NCI-H1417 (cell line): ENCODE measurements at regions not wholly inside any gene's neighbourhood (a gene's known extent, or its start where the extent isn't known, plus 50 kb on each side); places are given as distances from the start of the nearest gene placed in this dataset.
"Not testable (repeated sequence)": the region's sequence is repeated elsewhere in the genome, so short reads cannot be mapped to it uniquely, and the experiment has no call there.

ENCODE experiments used
- DNase-seq, 3 experiments: peaks; one replicate each; lab custom pipeline; 2025; lab: John Stamatoyannopoulos, UW

GRCh38 chr6:90885137-90885536 lies 298.3 kb upstream of the MAP3K7 start:
- DNase-seq = not testable (repeated sequence)

DNA sequence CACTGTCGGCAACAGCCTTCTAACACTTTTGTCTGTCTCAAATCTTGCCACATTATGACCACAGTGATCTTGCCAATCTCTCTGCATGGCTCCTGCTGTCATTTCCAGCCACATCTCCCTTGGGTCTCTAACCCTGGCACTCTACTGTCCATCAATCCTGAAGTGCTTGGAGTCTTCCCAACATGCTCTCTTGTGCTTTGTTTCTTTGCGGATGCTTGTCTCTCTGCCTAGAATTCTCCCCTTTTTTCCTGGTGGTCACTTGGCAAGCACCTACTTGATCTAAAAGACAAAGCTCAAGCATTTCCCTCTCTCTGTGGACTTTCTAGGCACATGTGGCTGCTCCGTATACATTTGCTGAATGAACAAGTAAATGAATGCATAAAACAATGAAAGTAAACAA lies 290.7 kb upstream of the MAP3K7 start:
- DNase-seq = no peak

- no peak for DNase-seq
Measured at GRCh38 chr6:90874931-90875330, 288.1 kb upstream of the MAP3K7 start.

GRCh38 chr6:90872981-90873380 lies 286.1 kb upstream of the MAP3K7 start:
- DNase-seq = no peak

GRCh38 chr6:90870561-90870960 lies 283.7 kb upstream of the MAP3K7 start:
- no peak for DNase-seq

- no peak for DNase-seq
Measured at GRCh38 chr6:90868656-90869055, 281.8 kb upstream of the MAP3K7 start.

GRCh38 chr6:90868256-90868655 lies 281.4 kb upstream of the MAP3K7 start:
- no peak for DNase-seq

DNA sequence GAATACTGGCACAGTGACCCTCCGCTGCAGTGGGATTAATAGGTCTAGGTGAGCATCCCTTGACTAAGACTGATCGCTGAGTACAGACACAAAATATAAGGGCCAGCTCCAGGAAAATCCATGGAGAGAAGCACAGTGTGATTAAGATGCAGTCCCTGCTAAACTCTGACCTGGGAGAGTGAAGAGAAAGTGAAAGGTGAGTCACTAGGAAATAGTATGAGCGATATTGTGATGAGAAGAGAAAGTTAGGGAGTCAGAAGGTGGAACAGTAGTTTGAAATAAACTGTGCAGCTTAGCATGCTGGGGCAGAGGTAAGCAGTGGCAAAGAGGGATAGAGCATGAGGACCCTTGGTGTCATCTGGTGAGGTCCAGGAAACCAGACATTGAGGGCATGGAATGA lies 278.6 kb upstream of the MAP3K7 start:
- no peak for DNase-seq

DNA sequence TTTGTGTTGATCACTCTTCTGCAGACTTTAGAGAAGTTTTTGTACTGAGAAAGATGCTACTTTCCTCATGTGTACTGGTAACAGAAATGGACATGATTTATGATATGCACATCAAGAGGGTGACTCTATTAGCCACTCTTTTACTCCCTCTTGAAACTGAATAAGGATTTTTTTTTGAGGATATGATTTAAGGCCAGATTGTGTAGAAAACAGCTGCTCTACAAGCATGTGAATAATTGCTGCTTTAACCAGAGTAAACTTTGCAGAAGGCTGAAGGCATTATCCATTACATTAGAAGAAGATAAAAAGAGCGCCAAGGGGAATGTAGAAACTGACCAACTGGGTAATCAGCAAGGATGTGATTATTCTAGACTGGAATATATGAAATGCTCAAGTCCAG lies 276.2 kb upstream of the MAP3K7 start:
- no peak for DNase-seq

DNA sequence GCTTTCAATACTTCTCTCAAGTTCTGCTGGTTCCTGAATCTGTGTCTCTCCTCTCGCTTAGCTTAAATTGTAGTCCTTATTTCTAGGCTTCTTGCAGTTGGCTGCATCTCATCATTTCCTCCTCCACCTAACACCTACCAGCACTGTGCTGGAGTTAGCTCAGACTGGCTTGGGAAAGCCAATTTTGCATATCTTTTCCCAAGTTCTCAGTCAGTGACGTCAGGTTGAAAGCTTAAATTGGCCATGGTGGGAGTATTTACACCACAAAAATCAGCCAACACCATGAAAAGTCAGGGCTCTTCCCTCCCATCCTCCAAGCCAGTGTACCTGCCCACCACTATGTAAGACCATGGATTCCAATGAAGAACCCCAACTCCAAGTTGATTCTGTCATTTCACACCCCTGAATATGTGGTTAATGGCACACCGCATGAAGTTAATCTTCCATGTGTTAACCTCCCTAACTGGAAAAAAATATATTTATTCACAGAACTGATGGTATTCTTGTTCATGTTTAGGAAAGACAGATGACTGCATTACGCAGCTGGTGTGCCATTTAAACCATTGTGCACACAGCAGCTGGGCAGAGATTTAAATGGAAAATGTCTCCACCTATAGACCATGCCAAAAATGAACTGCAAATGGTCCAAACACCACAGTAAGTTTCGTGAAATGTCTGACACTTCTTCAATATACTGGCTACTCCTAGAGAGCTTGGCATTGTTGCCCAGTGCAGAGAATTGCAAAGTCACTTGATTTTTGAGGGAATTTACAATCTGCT lies 274.1 kb upstream of the MAP3K7 start:
- DNase-seq = peak in 2 of 3 experiments; percentile 1 to 36

DNA sequence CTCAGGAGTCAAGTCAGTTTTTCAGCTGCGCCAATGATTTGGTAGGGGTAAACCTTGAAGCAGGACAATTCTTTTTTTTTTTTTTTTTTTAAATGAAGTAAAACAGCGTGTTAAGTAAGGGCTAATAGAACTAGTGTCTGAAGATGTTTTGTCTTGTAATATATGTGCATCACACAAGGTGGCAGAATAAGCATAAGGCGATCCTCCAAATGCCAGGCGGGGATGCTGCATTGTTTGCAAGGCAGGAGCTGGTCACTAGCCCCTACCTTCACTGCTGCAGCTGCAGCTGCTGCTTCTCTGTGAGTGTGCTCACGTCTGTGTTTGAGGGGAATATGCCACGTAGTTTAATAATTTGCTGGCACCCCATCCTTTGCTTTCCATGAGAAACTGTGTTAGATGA lies 272.7 kb upstream of the MAP3K7 start:
- peak in 1 of 3 experiments; percentile 44 for DNase-seq

GRCh38 chr6:90859056-90859455 lies 272.2 kb upstream of the MAP3K7 start:
- DNase-seq = no peak

- DNase-seq = no peak
Measured at GRCh38 chr6:90849686-90850085, 262.8 kb upstream of the MAP3K7 start.

GRCh38 chr6:90846824-90847223 lies 260.0 kb upstream of the MAP3K7 start:
- peak in 1 of 3 experiments; percentile 4 for DNase-seq

DNA sequence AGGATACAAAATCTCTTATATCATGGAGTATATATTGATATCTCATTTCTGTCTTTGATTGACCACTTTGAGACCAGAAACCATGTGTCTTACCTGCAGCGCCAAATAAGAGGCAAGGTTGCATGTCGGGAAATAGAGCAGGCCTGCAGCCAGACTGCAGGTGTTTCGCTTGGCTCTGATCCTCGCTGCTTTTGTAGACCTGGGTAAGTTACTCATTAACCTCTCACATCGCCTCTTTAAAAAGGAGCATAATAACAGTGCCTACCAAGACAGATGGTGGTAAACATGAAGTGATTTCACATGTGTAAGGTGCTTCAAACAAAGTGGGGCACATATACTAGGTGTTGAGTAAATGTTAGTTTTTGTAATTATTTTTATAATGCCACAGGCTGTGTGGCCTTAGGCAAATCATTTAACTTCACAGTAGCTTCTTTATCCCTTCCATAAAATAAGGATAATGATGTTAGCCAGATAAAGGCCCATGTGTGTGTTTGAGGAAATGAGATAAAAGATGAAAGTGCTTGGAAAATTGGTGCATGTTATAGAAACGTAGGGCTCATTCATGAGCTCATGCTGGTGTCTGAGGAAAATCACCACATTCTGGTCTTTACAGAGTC lies 248.8 kb upstream of the MAP3K7 start:
- DNase-seq = peak in 2 of 3 experiments; percentile 25 to 73

DNA sequence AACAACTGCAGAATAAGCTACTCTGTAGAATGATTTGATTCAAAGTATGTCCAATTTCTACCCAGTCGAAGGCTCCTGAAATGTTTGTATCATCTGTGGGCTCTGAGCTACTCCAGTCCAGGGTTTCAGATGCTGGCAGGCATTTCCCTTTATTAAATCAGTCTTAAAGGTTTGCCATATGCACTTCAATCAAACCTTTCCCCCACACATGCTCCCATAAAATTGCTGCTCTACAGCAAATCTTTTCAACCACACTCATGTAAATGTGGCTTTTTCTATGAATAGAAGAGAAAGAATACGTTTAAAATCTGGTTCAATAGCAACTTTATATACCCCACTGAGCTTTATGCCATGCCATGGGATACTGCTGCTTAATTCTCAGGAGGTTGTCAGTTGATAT lies 242.4 kb upstream of the MAP3K7 start:
- DNase-seq = no peak

GRCh38 chr6:90820436-90820835 lies 233.6 kb upstream of the MAP3K7 start:
- no peak for DNase-seq

- no peak for DNase-seq
Measured at GRCh38 chr6:90819483-90819882, 232.6 kb upstream of the MAP3K7 start.

DNA sequence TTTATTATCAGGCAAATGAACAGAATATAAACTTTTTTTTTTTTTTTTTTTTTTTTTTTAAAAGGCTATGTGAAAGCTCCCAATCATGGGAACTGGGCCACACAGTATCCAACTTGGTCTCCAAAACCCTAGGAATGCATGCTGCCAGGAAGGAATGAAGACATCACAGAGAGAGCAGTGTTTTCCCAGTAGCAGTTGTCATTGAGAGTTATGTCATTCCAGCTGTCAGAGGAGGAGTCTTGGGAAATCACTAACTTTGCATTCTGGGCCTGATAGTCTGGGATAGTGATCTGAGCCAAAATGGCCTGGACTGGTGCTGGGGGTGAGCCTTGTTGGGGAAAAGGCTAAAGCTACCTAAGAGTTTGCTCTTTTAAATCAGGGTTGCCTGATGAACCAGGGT lies 231.3 kb upstream of the MAP3K7 start:
- DNase-seq = no peak

GRCh38 chr6:90816764-90817163 lies 229.9 kb upstream of the MAP3K7 start:
- no peak for DNase-seq

DNA sequence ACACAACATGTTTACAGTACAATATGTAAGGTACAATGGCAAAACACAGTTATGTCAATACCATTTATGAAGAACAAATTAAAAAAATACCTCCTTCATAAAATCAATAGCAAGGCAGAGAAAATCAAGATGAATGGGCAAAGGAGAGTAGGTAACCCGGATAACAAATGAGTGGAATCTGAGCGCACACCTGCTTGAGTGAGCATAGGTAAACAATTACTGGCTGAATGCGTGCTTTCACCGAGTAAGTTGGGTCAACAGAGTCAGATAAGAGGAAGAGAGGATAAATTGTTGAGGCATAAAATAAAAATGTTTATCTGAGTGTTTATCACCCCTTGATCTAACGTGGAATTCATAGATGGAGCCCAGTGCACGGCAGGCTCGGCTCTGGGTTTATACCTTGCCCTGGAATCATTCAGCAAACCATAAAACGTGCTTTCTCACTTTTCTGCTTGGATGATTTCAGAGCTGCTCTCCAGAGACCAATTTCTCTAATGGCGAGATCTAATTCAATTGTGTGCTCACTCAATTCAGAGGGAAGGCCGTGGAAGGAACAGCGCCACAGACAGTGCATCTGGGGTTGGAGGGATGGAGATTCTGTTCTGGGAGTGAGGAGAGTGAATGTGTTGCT lies 224.8 kb upstream of the MAP3K7 start:
- DNase-seq = peak; percentile 61 to 87 (median 84)

DNA sequence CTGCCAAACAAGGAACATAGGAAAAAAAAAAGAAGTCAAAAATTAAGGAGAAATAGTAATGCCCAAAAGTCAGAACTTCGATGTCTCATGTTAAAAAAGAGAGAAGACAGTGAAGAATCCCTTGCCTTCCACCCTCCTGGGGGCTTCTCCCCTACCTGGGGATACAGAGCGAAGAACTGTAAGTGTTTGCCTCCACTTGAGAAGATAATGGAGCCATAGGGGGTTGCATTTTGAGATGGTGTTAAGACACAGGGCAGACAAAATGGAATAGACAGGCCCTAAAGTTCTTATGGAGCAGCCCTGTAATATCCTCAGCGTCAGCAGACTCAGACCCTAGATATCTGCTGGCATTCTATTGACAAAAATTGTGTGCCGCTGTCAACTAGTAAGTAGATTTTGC lies 222.2 kb upstream of the MAP3K7 start:
- DNase-seq = no peak
